Transverse colon (tissue), 4 donors: ENCODE measurements at regions not wholly inside any gene's neighbourhood (a gene's known extent, or its start where the extent isn't known, plus 50 kb on each side); places are given as distances from the start of the nearest gene placed in this dataset.

ENCODE experiments used
- DNase-seq: peaks from one replicate; pipeline ENCODE4 v3.0.0-alpha.2; 2019
- H3K27ac ChIP-seq, 4 donors: fragments of 200-600 bp; sonication (generic); 2 replicates each; pipeline ENCODE4 v1.5.1; 2016 to 2018; ENCODE audit warnings: inconsistent platforms in 4 of 4
- H3K27me3 ChIP-seq: fragments of 200-600 bp; sonication (generic); 2 replicates; pipeline ENCODE4 v1.5.1; 2017; ENCODE audit warnings: inconsistent platforms
- H3K36me3 ChIP-seq, 4 donors: fragments of 200-600 bp; sonication (generic); 2 replicates each; pipeline ENCODE4 v1.5.1; 2017 to 2019; ENCODE audit warnings: inconsistent platforms in 4 of 4
- H3K4me1 ChIP-seq, 4 donors: fragments of 200-600 bp; sonication (generic); 2 replicates each; pipeline ENCODE4 v1.5.1; 2017 to 2020; ENCODE audit warnings: inconsistent platforms in 4 of 4
- H3K4me3 ChIP-seq, 4 donors: fragments of 200-600 bp; sonication (generic); 1 replicate in 1 of 4; 2 replicates in 3 of 4; pipeline versions ENCODE4 v1.5.1 to v1.6.1; 2017 to 2019; ENCODE audit warnings: inconsistent platforms in 4 of 4
- H3K9me3 ChIP-seq, 2 donors: fragments of 200-600 bp; sonication (generic); 2 replicates each; pipeline ENCODE4 v1.5.1; 2017 to 2019; ENCODE audit warnings: inconsistent platforms in 2 of 2
- CTCF ChIP-seq, 5 experiments: fragments of 200-600 bp in 3 of 5; fragments of 450-650 bp in 2 of 5; sonication (generic) in 3 of 5; IDR thresholded peaks; 1 replicate in 2 of 5; 2 replicates in 3 of 5; pipeline ENCODE4 v1.5.1; 2016 to 2017; ENCODE audit warnings: antibody characterized with exemption in 5 of 5, inconsistent platforms in 3 of 5, mild to moderate bottlenecking in 2 of 5, moderate library complexity in 1 of 5
- EP300 ChIP-seq: sonication (generic); formaldehyde crosslinking; IDR thresholded peaks from one replicate; pipeline ENCODE4 v1.6.1; 2017; ENCODE audit warnings: antibody characterized with exemption, low read depth
- POLR2A ChIP-seq: fragments of 450-650 bp; IDR thresholded peaks from one replicate; pipeline ENCODE4 v1.6.1; 2016; ENCODE audit warnings: antibody characterized with exemption, mild to moderate bottlenecking, moderate library complexity
- POLR2AphosphoS5 ChIP-seq, 3 donors: sonication (generic); formaldehyde crosslinking; IDR thresholded peaks; one replicate each; pipeline ENCODE4 v1.6.1; 2016; ENCODE audit warnings: antibody characterized with exemption in 3 of 3
- WGBS, 2 donors: methylation state at CpG; one replicate each; pipeline ENCODE4 v1.1.5; 2018; ENCODE audit warnings: low coverage in 1 of 2; 5-methylcytosine and 5-hydroxymethylcytosine counted together
- in situ Hi-C, 4 donors: fragments of 200-750 bp; cut with MboI; loops; one replicate each; pipeline versions ENCODE4 v1.15.0 to v1.15.1; 2017; ENCODE audit warnings: low sequenced_read_pairs in 3 of 4, low pct_ligation_motif_present in 1 of 4, low pct_unique_long_range_greater_than_20kb in 1 of 4
- intact Hi-C: fragments of 100-400 bp; cut with DNase I; formaldehyde crosslinking; loops from one replicate; pipeline ENCODE4 v1.15.1; 2023; ENCODE audit warnings: low total_unique reads

- Histone ChIP-seq H3K4me3 (no peak overlapping the region), H3K36me3 (no peaks in the 10 kb centered on the region), H3K27me3 (no peaks in the 10 kb centered on the region), H3K9me3 (no peaks in the 10 kb centered on the region), H3K4me1 (no peaks in the 10 kb centered on the region), H3K27ac (no peak overlapping the region)
- DNase-seq: no peak
- intact Hi-C loops (no loop called here), in situ Hi-C loops (no loop called here)
- TF ChIP-seq POLR2AphosphoS5 (IDR thresholded peaks at IDR 0.05) (no peak), EP300 (no peak), CTCF (IDR thresholded peaks at IDR 0.05) (peak in 1 of 5 experiments; percentile 15)
Measured at GRCh38 chr3:164390046-164390445, 688.2 kb downstream of the SI start.

- DNase-seq: no peak
- H3K4me1 ChIP-seq: no peaks in the 10 kb centered on the region
- WGBS, 2 donors: 96% methylated on average over 1 of the region's 1 CpG; no CpG with 5 or more reads in 1 of the 2 donors
- H3K27ac ChIP-seq: no peak overlapping the region
- no peak overlapping the region for H3K4me3 ChIP-seq
- in situ Hi-C loops: no loop called here
- intact Hi-C loops: no loop called here
- TF ChIP-seq POLR2AphosphoS5 (IDR thresholded peaks at IDR 0.05) (no peak), EP300 (no peak), POLR2A (no peak), CTCF (IDR thresholded peaks at IDR 0.05) (no peak)
- H3K9me3 ChIP-seq: no peaks in the 10 kb centered on the region
- H3K36me3 ChIP-seq: no peaks in the 10 kb centered on the region
- no peaks in the 10 kb centered on the region for H3K27me3 ChIP-seq
Measured at GRCh38 chr3:164387236-164387635, 691.1 kb downstream of the SI start.

- DNase-seq: no peak
- Histone ChIP-seq H3K27ac (no peak overlapping the region), H3K36me3 (no peaks in the 10 kb centered on the region), H3K4me1 (peaks cover 0 to 6% (median 0%) of the 10 kb centered on the region in 4 donors), H3K4me3 (no peak overlapping the region), H3K27me3 (no peaks in the 10 kb centered on the region), H3K9me3 (no peaks in the 10 kb centered on the region)
- TF ChIP-seq EP300 (no peak), POLR2A (no peak), POLR2AphosphoS5 (IDR thresholded peaks at IDR 0.05) (no peak), CTCF (IDR thresholded peaks at IDR 0.05) (no peak)
- WGBS, 2 donors: 44 to 59% methylated on average over 3 of the region's 3 CpGs
- intact Hi-C loops: no loop called here
- in situ Hi-C loops: no loop called here
Measured at GRCh38 chr3:164380156-164380555, 698.1 kb downstream of the SI start.

- no peak overlapping the region for H3K4me3 ChIP-seq
- in situ Hi-C loops (no loop called here), intact Hi-C loops (no loop called here)
- DNase-seq: no peak
- WGBS, 2 donors: 51 to 65% methylated on average over 2 of the region's 2 CpGs
- no peaks in the 10 kb centered on the region for H3K27me3 ChIP-seq
- H3K36me3 ChIP-seq: no peaks in the 10 kb centered on the region
- no peak overlapping the region for H3K27ac ChIP-seq
- no peaks in the 10 kb centered on the region for H3K9me3 ChIP-seq
- TF ChIP-seq EP300 (no peak), POLR2A (no peak)
- peaks cover 0 to 6% (median 0%) of the 10 kb centered on the region in 4 donors for H3K4me1 ChIP-seq
Measured at GRCh38 chr3:164377466-164377865, 700.8 kb downstream of the SI start.

GRCh38 chr3:164375995-164376394, 702.3 kb downstream of the SI start:
- intact Hi-C loops (no loop called here), in situ Hi-C loops (no loop called here)
- no peaks in the 10 kb centered on the region for H3K27me3 ChIP-seq
- no peaks in the 10 kb centered on the region for H3K9me3 ChIP-seq
- 83 to 88% methylated on average over 1 of the region's 1 CpG for WGBS, 2 donors
- TF ChIP-seq CTCF (IDR thresholded peaks at IDR 0.05) (no peak), EP300 (no peak), POLR2AphosphoS5 (IDR thresholded peaks at IDR 0.05) (no peak), POLR2A (no peak)
- no peak overlapping the region for H3K4me3 ChIP-seq
- no peak overlapping the region for H3K27ac ChIP-seq
- H3K4me1 ChIP-seq: peaks cover 0 to 6% (median 0%) of the 10 kb centered on the region in 4 donors
- no peak for DNase-seq
- no peaks in the 10 kb centered on the region for H3K36me3 ChIP-seq
